K562 (cell line): ENCODE measurements at regions not wholly inside any gene's neighbourhood (a gene's known extent, or its start where the extent isn't known, plus 50 kb on each side); places are given as distances from the start of the nearest gene placed in this dataset.
A peak's percentile ranks its signal among the peaks of the same experiment; 100 is the strongest.

ENCODE experiments used
- MAFG ChIP-seq: fragments of 450-650 bp; conservative IDR thresholded peaks from 2 replicates; pipeline ENCODE4 v1.6.1; 2016; ENCODE audit warnings: missing genetic modification characterization, missing compliant biosample characterization
- PRMT5 ChIP-seq: sonication (generic); formaldehyde crosslinking; IDR thresholded peaks from 2 replicates; pipeline ENCODE4 v1.5.0; 2020; ENCODE audit warnings: missing genetic modification reagents
- SIX5 ChIP-seq, 2 experiments: IDR thresholded peaks; 2 replicates each; pipeline ENCODE4 v1.6.1; 2011; ENCODE audit warnings: low read length in 2 of 2, borderline replicate concordance in 1 of 2, low read depth in 1 of 2, mild to moderate bottlenecking in 1 of 2, moderate library complexity in 1 of 2; ENCODE audit not compliant: insufficient read depth in 1 of 2
- SMAD3 ChIP-seq: fragments of 450-650 bp; formaldehyde crosslinking; conservative IDR thresholded peaks from 2 replicates; pipeline ENCODE4 v1.4.0; 2020; ENCODE audit warnings: mild to moderate bottlenecking
- SMC3 ChIP-seq: conservative IDR thresholded peaks from 2 replicates; pipeline ENCODE4 v1.6.1; 2011; ENCODE audit warnings: low read depth, low read length, improper control_type of control experiment; ENCODE audit not compliant: insufficient read depth
- YY1 ChIP-seq, 3 experiments: IDR thresholded peaks; 2 replicates each; pipeline ENCODE4 v1.6.1; 2011; ENCODE audit warnings: low read length in 2 of 3, mild to moderate bottlenecking in 2 of 3, moderate library complexity in 2 of 3, borderline replicate concordance in 1 of 3, control low read depth in 1 of 3, low read depth in 1 of 3; ENCODE audit not compliant: insufficient read depth in 3 of 3, insufficient replicate concordance in 2 of 3, control insufficient read depth in 1 of 3, insufficient read length in 1 of 3; ENCODE audit errors: extremely low read depth in 1 of 3
- ZNF57 ChIP-seq: fragments of 450-650 bp; formaldehyde crosslinking; IDR thresholded peaks from 2 replicates; pipeline ENCODE4 v1.4.0; 2020; ENCODE audit warnings: mild to moderate bottlenecking, moderate library complexity
- ZNF76 ChIP-seq: fragments of 250-450 bp; sonication (Bioruptor Pico); IDR thresholded peaks from 2 replicates; pipeline ENCODE4 v1.4.0; 2020; ENCODE audit warnings: mild to moderate bottlenecking, moderate library complexity, borderline replicate concordance
- TF ChIP-seq, protein P1 (sequence below): conservative IDR thresholded peaks from 2 replicates; pipeline ENCODE4 v1.6.1; 2011; ENCODE audit warnings: low read depth, mild to moderate bottlenecking, low read length; ENCODE audit not compliant: control insufficient read depth
- TF ChIP-seq, protein P2 (sequence below): fragments of 250-450 bp; sonication (Bioruptor Pico); IDR thresholded peaks from 2 replicates; pipeline ENCODE4 v1.6.1; 2021; ENCODE audit warnings: mild to moderate bottlenecking
- TF ChIP-seq, protein P3 (sequence below): fragments of 250-450 bp; sonication (Bioruptor Pico); IDR thresholded peaks from 2 replicates; pipeline ENCODE4 v1.9.0; 2021; ENCODE audit warnings: mild to moderate bottlenecking, inconsistent platforms

DNA sequence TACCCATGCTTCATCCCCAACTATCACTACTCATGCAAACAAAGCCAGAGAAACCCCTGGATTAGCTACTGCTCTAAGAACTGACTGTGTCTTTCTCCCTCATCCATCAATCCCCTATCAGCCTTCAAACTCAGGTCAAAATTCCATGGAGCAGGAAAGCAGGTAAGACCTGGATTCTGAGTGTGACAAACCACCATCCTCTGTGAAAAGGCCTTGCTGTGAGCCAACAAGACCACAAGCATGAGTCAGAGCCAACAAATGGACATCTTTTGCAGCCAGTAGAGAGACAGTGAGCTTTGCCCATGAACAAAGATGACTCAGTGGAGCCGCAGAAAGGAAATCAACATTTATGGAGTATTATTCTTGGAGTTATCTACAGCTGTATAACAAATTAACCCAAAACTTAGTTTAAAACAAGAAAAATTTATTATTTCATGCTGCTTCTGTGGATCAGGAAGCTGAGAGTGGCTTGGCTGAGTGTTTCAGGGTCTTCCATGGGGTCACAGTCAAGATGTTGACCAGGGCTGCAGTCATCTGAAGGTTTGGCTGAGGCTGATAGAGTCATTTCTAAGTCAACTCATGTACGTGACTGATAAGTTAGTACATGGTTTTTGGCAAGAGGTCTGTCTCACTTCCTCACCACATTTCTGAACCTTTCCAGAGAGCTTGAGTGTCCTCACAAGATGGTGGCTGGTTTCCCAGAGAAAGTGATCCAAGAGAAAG, 61.1 kb downstream of the PITPNM2 start (continued):
- no peak for TF ChIP-seq SMAD3 (CRISPR knock-in tag)
- TF ChIP-seq YY1 (IDR thresholded peaks at IDR 0.05; ENCODE audit: borderline replicate concordance in 1 of 3, control insufficient read depth in 1 of 3, extremely low read depth in 1 of 3, insufficient read depth in 3 of 3, insufficient read length in 1 of 3, insufficient replicate concordance in 2 of 3, low read depth in 1 of 3, low read length in 2 of 3) = peak in 1 of 3 experiments; percentile 87
- 0 out of 2 replicates have a peak, but pooled peaks have one; percentile 32 for TF ChIP-seq ZNF57 (CRISPR knock-in tag)
- no peak for TF ChIP-seq SMC3
- no peak for TF ChIP-seq PRMT5 (CRISPR knock-in tag)
- TF ChIP-seq, protein P1, sequence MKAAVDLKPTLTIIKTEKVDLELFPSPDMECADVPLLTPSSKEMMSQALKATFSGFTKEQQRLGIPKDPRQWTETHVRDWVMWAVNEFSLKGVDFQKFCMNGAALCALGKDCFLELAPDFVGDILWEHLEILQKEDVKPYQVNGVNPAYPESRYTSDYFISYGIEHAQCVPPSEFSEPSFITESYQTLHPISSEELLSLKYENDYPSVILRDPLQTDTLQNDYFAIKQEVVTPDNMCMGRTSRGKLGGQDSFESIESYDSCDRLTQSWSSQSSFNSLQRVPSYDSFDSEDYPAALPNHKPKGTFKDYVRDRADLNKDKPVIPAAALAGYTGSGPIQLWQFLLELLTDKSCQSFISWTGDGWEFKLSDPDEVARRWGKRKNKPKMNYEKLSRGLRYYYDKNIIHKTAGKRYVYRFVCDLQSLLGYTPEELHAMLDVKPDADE = no peak
- TF ChIP-seq, protein P2, sequence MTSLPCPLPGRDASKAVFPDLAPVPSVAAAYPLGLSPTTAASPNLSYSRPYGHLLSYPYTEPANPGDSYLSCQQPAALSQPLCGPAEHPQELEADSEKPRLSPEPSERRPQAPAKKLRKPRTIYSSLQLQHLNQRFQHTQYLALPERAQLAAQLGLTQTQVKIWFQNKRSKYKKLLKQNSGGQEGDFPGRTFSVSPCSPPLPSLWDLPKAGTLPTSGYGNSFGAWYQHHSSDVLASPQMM (CRISPR knock-in tag) = no peak
- TF ChIP-seq, protein P3, sequence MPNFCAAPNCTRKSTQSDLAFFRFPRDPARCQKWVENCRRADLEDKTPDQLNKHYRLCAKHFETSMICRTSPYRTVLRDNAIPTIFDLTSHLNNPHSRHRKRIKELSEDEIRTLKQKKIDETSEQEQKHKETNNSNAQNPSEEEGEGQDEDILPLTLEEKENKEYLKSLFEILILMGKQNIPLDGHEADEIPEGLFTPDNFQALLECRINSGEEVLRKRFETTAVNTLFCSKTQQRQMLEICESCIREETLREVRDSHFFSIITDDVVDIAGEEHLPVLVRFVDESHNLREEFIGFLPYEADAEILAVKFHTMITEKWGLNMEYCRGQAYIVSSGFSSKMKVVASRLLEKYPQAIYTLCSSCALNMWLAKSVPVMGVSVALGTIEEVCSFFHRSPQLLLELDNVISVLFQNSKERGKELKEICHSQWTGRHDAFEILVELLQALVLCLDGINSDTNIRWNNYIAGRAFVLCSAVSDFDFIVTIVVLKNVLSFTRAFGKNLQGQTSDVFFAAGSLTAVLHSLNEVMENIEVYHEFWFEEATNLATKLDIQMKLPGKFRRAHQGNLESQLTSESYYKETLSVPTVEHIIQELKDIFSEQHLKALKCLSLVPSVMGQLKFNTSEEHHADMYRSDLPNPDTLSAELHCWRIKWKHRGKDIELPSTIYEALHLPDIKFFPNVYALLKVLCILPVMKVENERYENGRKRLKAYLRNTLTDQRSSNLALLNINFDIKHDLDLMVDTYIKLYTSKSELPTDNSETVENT (CRISPR knock-in tag) = no peak
- no peak for TF ChIP-seq SIX5 (IDR thresholded peaks at IDR 0.05; ENCODE audit: borderline replicate concordance in 1 of 2, insufficient read depth in 1 of 2, low read depth in 1 of 2, low read length in 2 of 2)
- TF ChIP-seq ZNF76 = no peak
- TF ChIP-seq MAFG (tag) = no peak
